Epidermal melanocyte (primary cell): ENCODE measurements at regions not wholly inside any gene's neighbourhood (a gene's known extent, or its start where the extent isn't known, plus 50 kb on each side); places are given as distances from the start of the nearest gene placed in this dataset.
"Not testable (repeated sequence)": the region's sequence is repeated elsewhere in the genome, so short reads cannot be mapped to it uniquely, and the experiment has no call there.

Experiments
- DNase-seq: peaks from one replicate; pipeline ENCODE4 v3.0.0; 2011; ENCODE audit warnings: low spot score; ENCODE audit not compliant: insufficient read length

DNA sequence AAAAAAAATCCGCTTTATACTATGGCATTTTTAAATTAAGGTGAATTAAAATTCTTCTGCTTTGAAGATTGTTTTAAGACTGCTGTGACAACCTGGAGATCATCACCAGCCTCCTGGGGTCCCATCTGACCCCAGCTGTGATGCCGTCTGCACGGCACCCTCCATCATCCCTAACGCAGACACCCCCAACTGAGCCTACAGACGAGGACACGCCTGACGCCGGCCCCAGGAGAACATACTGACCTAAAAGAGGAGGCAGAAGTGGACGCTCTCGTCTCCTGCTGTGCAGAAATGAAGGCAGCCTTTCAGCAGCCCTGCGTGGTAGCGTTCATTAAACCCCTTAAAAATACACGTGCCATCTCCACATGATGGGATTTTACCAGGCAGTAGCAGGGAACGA, 125.6 kb upstream of the PPP1R26 start:
- no peak for DNase-seq

- DNase-seq = no peak
Observed at GRCh38 chr9:135355521-135356011, 124.0 kb upstream of the PPP1R26 start.

DNA sequence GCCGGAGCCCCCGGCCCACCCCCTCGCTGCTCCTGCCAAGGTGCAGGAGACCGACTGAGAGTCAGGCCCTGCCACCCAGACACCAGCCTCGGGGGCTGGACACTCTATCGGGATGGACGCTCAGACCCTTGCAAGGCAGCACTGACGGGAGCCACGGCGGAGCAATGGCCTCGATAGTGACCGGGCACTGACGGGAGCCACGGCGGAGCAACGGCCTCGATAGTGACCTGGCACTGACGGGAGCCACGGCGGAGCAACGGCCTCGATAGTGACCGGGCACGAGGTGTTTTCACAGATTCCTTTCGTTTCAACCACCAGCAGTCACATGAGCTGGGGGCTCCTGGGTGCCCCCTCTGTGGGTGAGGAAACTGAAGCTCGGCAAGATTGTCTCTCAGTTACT, 123.6 kb upstream of the PPP1R26 start:
- DNase-seq = no peak

DNA sequence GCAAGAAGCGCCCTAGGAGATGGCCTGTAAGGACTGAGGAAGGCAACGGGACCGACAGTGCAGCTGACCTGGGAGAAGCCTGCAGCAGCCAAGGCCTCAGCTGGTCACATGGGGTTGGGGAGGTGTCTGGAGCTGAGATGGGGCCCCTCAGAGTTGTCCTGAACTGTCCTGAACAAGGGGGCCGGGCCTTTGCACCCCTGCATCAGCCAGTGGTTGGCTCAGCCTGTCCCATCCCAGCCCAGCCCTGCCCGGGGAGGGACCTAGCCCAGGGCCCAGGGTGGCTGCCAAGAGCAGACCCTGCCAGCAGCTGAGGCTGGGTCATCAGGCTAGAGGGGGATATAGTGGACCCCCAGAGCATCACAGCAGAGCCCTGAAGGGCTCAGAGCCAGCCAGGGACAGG, 122.8 kb upstream of the PPP1R26 start:
- no peak for DNase-seq

DNA sequence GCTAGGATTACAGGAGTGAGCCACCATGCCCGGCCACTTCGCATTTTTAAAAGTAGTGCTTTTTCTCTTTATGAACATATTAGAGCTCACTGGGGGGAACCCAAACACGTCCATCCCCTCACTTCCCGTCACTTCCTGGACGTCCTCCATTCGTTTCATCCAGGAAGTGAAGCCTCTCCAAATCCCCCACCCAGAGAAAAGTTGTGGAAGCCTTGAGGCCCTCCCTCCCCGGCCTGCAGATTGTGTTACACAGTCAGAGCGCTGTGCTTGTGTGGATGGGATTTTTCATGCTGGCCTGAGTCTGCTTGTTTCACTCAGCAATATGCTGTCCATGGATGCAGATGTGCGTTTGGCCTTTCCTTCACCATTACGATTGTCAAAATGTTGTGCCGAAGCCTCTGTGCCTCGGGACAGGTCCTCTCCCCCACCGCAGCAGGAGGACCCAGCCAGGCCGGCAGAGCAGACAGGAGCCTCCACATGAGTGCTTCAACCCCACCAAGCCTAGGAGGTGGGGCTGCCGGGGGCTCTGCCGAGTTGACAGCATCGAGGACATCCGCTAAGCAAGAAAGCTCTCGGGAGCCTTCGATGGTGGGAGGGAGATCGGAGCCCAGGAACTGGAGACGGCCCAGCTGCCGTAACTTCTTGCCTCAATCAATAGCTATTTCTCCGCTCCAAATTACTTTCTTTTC, 121.6 kb upstream of the PPP1R26 start:
- DNase-seq = no peak

- no peak for DNase-seq
Observed at GRCh38 chr9:135358552-135358940, 121.0 kb upstream of the PPP1R26 start.

GRCh38 chr9:135359764-135360163, 119.8 kb upstream of the PPP1R26 start:
- DNase-seq = no peak

DNA sequence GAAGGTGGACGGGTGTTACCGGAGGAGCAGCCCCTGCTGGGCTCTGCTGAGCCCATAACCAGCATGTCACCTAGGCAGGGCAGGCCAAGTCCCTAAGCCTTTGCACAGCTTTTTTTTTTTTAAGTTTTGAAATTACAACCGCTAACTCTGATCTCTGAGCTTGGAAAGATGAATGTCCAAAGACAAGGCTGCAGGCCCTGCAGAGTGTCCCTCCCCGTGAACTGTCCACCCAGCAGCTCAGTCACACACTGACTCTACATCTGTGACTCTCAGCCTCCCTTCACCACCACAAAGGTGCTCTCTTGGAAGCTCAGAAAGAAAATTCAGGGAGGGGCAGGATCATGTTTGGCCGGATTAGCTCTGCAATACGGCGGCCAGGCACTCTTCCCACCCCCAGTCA, 119.0 kb upstream of the PPP1R26 start:
- DNase-seq = no peak

DNA sequence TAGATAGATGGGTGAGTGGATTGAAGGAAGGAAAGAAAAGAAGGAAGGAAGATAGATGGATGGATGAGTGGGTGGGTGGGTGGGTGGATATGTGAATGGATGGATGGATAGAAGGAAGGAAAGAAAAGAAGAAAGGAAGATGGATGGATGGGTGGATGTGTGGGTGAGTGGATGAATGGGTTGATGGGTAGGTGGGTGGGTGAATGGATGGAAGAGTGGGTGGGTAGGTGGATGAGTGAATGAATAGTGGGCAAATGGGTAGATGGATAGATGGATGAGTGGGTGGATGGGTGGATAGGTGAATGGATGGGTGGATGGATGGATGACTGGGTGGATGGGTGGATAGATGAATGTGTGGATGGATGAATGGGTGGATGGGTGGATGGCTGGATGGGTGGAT, 117.9 kb upstream of the PPP1R26 start:
- DNase-seq = not testable (repeated sequence)

- no peak for DNase-seq
Observed at GRCh38 chr9:135363596-135363995, 116.0 kb upstream of the PPP1R26 start.

DNA sequence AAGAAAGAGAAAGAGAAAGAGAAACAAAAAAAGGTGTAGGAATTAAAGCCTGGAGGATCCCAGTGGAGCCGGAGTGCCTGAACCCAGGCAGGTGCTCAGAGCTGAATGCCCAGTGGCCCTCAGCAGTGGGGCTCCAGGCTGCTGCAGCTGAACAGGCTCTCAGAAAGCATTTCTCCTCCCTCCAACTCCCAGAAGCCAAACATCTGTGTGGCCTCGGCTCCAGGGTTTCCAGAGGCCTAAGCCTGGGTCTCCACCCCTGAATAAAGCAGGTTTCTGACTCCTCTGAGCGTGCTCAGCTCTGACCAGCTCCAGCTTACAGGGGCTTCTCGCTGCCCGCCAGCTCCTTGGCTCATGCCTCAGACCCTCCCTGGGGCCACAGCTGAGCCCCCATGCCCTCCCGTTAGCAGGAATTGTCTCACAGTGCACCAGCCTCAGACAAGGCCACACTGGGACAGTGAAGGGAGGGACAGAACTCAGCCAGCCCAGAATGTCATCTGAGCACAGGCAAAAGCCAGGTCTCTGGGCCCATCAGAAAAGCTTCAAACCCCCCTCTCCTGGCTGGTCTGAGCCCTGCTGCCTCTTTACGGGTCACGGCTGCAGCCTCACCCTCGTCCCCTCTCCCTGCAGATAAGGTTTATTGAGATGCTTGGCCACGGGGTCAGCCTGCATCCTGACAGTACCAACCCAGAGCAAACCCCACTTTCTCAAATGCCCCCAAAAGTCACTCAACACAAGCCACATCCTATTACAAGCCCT, 114.4 kb upstream of the PPP1R26 start:
- no peak for DNase-seq

GRCh38 chr9:135366104-135366503, 113.5 kb upstream of the PPP1R26 start:
- DNase-seq = no peak

- no peak for DNase-seq
Observed at GRCh38 chr9:135369412-135369990, 110.1 kb upstream of the PPP1R26 start.

GRCh38 chr9:135370411-135371375, 108.9 kb upstream of the PPP1R26 start:
- DNase-seq = no peak

DNA sequence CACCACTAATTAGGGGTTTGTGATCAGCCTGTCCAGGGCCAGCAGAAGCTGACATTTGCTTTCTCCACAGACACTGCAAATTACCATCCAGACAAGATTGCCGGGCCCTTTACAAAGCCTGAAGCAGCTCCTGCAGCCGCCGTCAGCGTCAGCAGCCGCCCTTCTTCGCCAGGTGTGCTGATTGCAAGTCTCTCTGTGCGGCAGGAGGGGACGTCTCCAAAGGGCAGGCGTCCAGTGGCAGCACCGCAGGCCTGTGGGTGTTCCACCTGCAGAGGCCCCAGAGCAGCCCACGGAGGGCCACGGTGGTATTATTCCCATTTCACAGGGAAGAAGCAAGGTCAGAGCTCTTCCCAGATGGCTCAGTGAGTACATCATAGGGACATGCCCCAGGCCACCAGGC, 108.0 kb upstream of the PPP1R26 start:
- DNase-seq = no peak

DNA sequence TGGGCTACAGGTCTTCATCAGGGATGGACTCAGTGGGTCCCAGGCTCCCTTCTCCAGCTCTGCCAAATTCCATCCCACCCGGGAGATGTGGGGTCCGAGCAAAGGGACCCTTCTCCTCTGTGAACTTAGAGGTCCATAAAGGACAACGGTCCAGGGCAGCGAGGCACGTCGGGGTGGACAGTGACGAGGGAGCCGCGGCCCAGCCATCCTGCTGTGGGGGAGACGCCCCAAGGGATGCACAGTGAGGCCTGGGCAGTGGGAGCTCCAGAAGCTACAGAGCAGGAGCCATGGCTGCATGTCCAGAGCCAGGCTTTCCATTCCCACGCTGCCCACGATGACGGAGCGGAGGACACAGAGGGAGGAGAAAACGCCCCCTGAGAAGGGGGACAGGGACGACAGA, 107.5 kb upstream of the PPP1R26 start:
- DNase-seq = no peak

GRCh38 chr9:135372501-135373008, 107.0 kb upstream of the PPP1R26 start:
- DNase-seq = no peak

DNA sequence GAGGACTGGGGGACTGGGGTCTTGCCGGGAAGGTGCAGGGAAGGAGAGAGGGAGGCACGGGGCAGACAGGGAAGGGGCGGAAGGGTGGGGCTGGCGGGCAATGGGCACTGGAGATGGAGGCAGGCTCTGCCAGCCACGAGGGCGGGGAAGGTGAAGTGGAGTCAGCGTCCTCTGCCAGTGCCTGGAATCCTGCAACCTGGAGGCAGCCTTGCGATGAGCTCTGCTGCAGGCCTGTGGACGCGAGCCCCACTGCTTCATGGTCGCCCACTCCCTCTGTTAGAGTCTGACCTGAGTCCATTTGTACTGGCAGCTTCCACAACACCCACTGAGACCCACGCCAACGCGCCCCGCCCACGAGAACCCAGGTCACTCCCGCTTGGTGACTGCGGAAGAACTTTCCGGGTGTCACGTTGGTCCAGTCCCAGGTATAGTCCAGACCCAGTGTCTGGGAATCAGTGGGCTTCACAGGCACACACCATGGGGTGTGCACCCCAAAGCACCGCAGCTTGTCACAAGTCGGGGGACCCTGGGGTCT, 106.4 kb upstream of the PPP1R26 start:
- DNase-seq = no peak

DNA sequence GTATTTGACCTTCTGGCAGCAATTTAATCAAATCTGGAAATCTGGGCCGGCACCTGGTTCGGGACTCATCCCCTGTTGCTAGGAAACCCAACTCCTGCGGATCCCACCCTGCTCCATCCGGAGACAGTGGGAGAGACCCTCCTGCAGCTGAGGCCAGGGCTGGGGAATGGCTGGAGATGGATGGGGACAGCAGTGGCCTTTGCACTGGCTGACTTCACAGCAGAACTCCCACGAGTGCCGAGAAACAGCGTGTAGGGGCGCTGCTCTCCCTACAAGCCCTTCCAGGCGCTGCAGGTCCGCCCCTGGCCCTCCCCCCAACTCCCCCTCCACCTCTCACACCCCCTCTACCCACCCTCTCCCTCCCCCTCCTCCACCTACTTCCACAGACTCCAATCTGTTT, 105.8 kb upstream of the PPP1R26 start:
- DNase-seq = no peak

DNA sequence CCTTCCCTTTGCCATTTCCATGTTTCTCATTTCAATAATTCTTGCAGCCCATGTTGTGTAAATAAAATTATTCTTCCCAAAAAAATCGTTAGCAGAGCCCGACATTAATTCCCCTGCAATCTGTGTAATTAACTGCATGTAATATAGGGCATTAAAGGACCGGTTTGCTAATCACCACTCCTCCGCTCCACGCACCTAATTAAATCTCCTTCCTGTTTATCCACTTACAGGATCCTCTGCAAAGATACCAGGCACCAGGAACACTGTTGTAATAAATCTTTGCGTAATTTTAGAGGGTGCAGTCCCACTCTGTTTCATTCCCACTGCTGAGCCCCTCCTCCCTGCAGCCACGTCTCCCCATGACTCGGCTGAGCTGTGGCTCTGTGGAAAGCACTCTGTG, 105.0 kb upstream of the PPP1R26 start:
- no peak for DNase-seq

- no peak for DNase-seq
Observed at GRCh38 chr9:135375001-135375400, 104.6 kb upstream of the PPP1R26 start.
